ENCODE measurements at regions not wholly inside any gene's neighbourhood (a gene's known extent, or its start where the extent isn't known, plus 50 kb on each side); places are given as distances from the start of the nearest gene placed in this dataset.
"Not testable (repeated sequence)": the region's sequence is repeated elsewhere in the genome, so short reads cannot be mapped to it uniquely, and the experiment has no call there.

DNA sequence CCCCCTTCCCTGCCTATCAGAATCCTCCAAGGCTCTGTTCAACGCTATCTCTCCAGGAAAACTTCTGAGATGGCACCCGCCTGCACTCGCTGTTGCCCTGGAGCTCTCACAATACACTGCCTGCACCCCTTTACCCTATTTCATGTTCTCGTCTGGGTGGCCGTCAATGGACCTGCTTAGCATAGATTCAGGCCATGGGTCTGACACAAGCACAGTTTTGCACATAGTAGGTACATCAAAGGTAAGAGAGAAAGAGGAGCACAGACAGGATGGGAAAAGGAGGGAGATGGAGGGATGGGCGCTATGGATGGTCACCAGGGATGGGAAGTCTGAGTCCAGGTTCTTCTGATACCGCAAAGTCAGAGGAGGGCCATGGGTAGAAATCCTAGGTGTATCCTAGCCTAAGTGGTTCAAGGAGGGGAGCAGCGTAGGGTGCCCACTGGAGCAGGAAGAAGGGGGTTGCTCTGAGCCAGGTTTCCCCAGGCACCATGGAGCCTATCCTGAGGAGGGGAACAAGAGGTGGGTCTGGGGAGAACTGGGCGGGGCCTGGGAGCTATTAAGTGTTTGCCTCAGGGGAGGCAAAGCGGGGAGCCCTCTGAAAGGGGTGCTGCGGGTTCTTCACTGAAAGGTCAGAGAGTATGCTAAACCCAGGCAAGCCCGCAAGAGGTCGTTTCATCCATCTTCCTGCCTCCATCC is 89.3 kb downstream of the MRPL14 start:
- Histone ChIP-seq H3K9me3 (ENCODE audit: low read length) (no peaks in the 10 kb centered on the region), H3K36me3 (ENCODE audit: insufficient read depth, low read length) (no peaks in the 10 kb centered on the region), H3K27me3 (ENCODE audit: insufficient read depth, low read length) (no peaks in the 10 kb centered on the region), H2AFZ (ENCODE audit: low read depth, low read length) (no peak overlapping the region), H3K4me1 (ENCODE audit: insufficient read depth, low read length) (peaks cover 10% of the 10 kb centered on the region), H3K4me3 (ENCODE audit: low read length) (no peak overlapping the region)

DNA sequence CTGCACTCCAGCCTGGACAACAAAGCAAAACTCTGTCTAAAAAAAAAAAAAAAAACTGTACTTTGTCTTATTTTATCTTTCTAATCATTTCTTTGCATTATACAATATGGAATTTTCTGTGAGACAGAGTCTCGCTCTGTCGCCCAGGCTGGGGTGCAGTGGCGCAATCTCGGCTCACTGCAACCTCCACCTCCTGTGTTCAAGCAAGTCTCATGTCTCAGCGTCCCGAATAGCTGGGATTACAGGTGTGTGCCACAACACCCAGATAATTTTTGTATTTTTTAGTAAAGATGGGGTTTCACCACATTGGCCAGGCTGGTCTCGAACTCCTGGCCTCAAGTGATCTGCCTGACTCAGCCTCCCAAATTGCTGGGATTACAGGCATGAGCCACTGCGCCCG is 90.0 kb downstream of the MRPL14 start:
- not testable (repeated sequence) for H2AFZ ChIP-seq (ENCODE audit: low read depth, low read length); H3K9me3 ChIP-seq (ENCODE audit: low read length); H3K36me3 ChIP-seq (ENCODE audit: insufficient read depth, low read length); H3K27me3 ChIP-seq (ENCODE audit: insufficient read depth, low read length); H3K4me3 ChIP-seq (ENCODE audit: low read length); H3K4me1 ChIP-seq (ENCODE audit: insufficient read depth, low read length)

- no peaks in the 10 kb centered on the region for H3K27me3 ChIP-seq (ENCODE audit: insufficient read depth, low read length)
- no peaks in the 10 kb centered on the region for H3K36me3 ChIP-seq (ENCODE audit: insufficient read depth, low read length)
- no peak overlapping the region for H3K4me3 ChIP-seq (ENCODE audit: low read length)
- H3K9me3 ChIP-seq (ENCODE audit: low read length), result no peaks in the 10 kb centered on the region
- peaks cover 3% of the 10 kb centered on the region for H3K4me1 ChIP-seq (ENCODE audit: insufficient read depth, low read length)
- H2AFZ ChIP-seq (ENCODE audit: low read depth, low read length), result no peak overlapping the region
These were observed 90.6 kb downstream of the MRPL14 start for GRCh38 chr6:44036699-44037101.

DNA sequence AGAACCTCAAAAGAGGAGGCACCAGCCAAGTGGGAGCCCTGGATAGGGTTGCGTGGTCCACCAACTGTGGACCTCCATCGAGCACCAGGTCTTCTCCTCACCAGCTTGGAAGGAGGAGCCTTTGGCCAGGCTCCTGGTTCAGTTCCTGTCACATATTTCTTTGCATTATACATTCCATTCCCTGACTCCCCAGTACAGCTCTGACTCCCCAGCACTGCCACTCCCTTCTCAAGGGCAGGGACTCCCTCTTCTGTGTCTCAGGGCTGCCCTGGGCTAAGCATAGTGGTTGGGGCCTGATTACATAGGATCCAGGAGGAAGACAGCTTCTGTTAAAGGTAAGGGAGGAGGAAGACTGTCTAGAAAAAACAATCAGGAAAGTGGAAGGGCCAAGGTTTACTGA is 91.1 kb downstream of the MRPL14 start:
- no peaks in the 10 kb centered on the region for H3K36me3 ChIP-seq (ENCODE audit: insufficient read depth, low read length)
- no peak overlapping the region for H3K4me3 ChIP-seq (ENCODE audit: low read length)
- H3K9me3 ChIP-seq (ENCODE audit: low read length), result no peaks in the 10 kb centered on the region
- H3K4me1 ChIP-seq (ENCODE audit: insufficient read depth, low read length), result no peaks in the 10 kb centered on the region
- H3K27me3 ChIP-seq (ENCODE audit: insufficient read depth, low read length), result no peaks in the 10 kb centered on the region
- no peak overlapping the region for H2AFZ ChIP-seq (ENCODE audit: low read depth, low read length)

- Histone ChIP-seq H3K9me3 (ENCODE audit: low read length) (no peaks in the 10 kb centered on the region), H3K4me3 (ENCODE audit: low read length) (no peak overlapping the region), H3K4me1 (ENCODE audit: insufficient read depth, low read length) (no peaks in the 10 kb centered on the region), H2AFZ (ENCODE audit: low read depth, low read length) (no peak overlapping the region), H3K27me3 (ENCODE audit: insufficient read depth, low read length) (no peaks in the 10 kb centered on the region), H3K36me3 (ENCODE audit: insufficient read depth, low read length) (no peaks in the 10 kb centered on the region)
These were observed 91.6 kb downstream of the MRPL14 start for GRCh38 chr6:44035621-44036020.

DNA sequence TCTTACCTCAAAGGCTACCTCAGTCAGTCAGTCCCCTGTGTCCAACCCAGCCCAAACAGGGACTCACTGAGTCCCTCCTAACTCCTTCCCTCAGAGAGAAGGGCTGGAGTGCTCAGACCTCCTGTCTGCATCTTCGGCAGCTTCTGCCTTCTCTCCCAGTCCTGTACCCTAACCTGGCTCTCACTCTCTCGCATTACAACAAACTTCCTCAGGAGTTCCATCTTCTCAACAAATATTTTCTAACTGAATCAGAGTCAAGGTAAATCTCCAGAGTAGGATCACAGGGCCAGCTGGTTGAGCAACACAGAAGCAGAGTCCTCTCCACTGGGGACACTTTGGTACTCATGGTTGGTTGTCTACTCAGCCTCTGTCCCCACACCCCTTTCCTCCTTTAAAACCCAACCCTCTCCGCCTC is 92.3 kb downstream of the MRPL14 start:
- H3K4me3 ChIP-seq (ENCODE audit: low read length), result no peak overlapping the region
- H3K9me3 ChIP-seq (ENCODE audit: low read length), result no peaks in the 10 kb centered on the region
- no peaks in the 10 kb centered on the region for H3K27me3 ChIP-seq (ENCODE audit: insufficient read depth, low read length)
- no peaks in the 10 kb centered on the region for H3K4me1 ChIP-seq (ENCODE audit: insufficient read depth, low read length)
- H3K36me3 ChIP-seq (ENCODE audit: insufficient read depth, low read length), result no peaks in the 10 kb centered on the region
- no peak overlapping the region for H2AFZ ChIP-seq (ENCODE audit: low read depth, low read length)

DNA sequence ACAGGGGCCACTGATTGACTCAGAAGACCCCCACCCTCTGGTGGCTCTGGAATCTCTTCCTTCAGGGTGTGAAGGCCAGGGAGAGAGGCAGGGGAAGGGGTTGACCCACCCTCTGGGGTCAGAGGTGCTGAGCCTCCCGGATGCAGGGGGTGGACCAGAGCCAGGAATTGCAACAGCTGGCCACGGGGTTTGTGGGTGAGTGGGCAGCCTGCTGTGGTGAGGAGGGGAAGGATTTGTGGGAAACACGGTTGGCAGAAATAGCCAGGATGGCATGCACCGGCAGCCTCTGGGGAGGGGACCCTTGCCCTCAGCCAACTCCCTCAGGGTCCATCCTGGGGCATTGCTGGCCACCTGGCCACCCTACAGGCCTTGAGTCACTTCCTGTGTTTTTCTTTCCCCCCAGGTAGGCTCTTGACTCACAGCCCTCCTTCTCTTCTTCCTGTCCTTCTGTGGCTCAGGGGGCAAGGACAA is 92.8 kb downstream of the MRPL14 start:
- Histone ChIP-seq H3K36me3 (ENCODE audit: insufficient read depth, low read length) (no peaks in the 10 kb centered on the region), H3K4me1 (ENCODE audit: insufficient read depth, low read length) (no peaks in the 10 kb centered on the region), H3K27me3 (ENCODE audit: insufficient read depth, low read length) (no peaks in the 10 kb centered on the region), H3K4me3 (ENCODE audit: low read length) (no peak overlapping the region), H3K9me3 (ENCODE audit: low read length) (no peaks in the 10 kb centered on the region), H2AFZ (ENCODE audit: low read depth, low read length) (no peak overlapping the region)

DNA sequence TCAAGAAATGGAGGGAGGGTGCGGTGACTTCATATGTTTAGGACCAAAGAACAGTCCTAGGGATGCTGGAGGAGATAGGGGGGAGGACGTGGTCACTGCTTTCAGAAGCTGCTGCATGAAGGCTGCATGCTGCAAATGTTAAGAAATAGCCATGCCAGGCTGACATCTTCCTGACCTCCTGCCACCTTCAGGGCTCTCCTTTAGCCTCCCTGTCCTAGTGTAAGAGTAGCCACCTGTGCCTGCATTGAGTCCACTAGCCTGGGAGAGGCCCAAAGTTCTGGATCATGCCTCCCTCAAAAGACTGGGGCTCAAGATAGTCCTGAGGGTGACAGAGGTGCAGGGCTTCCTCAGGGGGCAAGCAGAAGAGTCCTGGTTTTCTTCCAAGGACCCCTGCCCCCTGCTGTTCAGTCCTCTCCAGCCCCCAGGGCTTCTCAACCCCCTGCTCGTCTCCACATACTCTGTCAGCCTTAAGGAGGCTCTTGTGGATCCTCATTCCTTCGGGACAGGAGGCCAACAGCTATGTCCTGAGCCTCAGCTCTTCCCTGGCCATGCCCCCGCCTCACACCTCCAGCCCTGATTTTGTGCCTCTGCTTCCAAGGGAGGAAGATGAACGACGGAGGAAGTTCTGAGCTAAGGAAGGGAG is 96.3 kb downstream of the MRPL14 start:
- no peaks in the 10 kb centered on the region for H3K36me3 ChIP-seq (ENCODE audit: insufficient read depth, low read length)
- H3K4me1 ChIP-seq (ENCODE audit: insufficient read depth, low read length), result no peaks in the 10 kb centered on the region
- H3K9me3 ChIP-seq (ENCODE audit: low read length), result no peaks in the 10 kb centered on the region
- no peak overlapping the region for H2AFZ ChIP-seq (ENCODE audit: low read depth, low read length)
- H3K27me3 ChIP-seq (ENCODE audit: insufficient read depth, low read length), result no peaks in the 10 kb centered on the region
- H3K4me3 ChIP-seq (ENCODE audit: low read length), result no peak overlapping the region

DNA sequence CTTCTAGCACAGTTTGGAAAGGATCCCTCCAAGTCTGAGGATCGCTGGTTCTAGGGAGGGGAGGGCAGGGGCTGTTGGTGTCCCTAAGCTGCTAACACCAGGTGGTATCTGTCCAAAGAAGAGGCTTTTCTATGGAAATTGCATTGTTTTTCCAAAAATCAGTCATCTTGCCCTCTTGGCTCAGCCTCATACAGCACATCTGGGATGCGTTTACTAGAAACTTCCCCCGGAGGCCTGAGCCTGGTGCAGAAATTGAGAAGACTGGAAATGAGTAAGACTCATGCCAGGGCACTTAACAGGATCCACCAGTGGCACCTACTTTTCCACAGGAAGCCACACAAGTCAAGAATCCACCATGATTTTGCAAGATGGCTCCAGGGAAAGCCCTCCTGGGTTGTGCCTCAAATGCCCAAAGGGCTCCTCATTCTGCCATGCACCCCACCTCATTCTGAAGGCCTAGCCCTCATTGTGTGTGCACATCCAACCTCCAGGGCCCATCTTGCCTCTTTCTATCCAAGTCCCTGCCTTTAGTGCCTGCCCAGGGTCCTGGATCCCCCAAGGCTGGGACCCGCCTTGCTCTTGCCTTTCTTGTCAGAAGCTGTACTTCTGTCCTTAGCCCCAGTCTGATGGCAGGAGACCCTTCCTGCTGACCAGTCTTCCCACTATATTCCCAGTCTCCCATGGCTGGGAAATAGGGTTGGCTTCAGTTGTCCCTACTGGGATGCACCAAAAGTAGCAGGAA is 97.6 kb downstream of the MRPL14 start:
- H3K4me3 ChIP-seq (ENCODE audit: low read length), result no peak overlapping the region
- H2AFZ ChIP-seq (ENCODE audit: low read depth, low read length), result no peak overlapping the region
- H3K36me3 ChIP-seq (ENCODE audit: insufficient read depth, low read length), result no peaks in the 10 kb centered on the region
- H3K9me3 ChIP-seq (ENCODE audit: low read length), result no peaks in the 10 kb centered on the region
- no peaks in the 10 kb centered on the region for H3K27me3 ChIP-seq (ENCODE audit: insufficient read depth, low read length)
- no peaks in the 10 kb centered on the region for H3K4me1 ChIP-seq (ENCODE audit: insufficient read depth, low read length)

GRCh38 chr6:44028789-44029310 is 98.4 kb downstream of the MRPL14 start:
- H3K9me3 ChIP-seq (ENCODE audit: low read length), result no peaks in the 10 kb centered on the region
- no peaks in the 10 kb centered on the region for H3K27me3 ChIP-seq (ENCODE audit: insufficient read depth, low read length)
- H3K4me3 ChIP-seq (ENCODE audit: low read length), result no peak overlapping the region
- H2AFZ ChIP-seq (ENCODE audit: low read depth, low read length), result no peak overlapping the region
- no peaks in the 10 kb centered on the region for H3K36me3 ChIP-seq (ENCODE audit: insufficient read depth, low read length)
- no peaks in the 10 kb centered on the region for H3K4me1 ChIP-seq (ENCODE audit: insufficient read depth, low read length)

- peaks cover 4% of the 10 kb centered on the region for H3K27me3 ChIP-seq (ENCODE audit: insufficient read depth, low read length)
- no peaks in the 10 kb centered on the region for H3K4me1 ChIP-seq (ENCODE audit: insufficient read depth, low read length)
- no peaks in the 10 kb centered on the region for H3K9me3 ChIP-seq (ENCODE audit: low read length)
- no peaks in the 10 kb centered on the region for H3K36me3 ChIP-seq (ENCODE audit: insufficient read depth, low read length)
- H3K4me3 ChIP-seq (ENCODE audit: low read length), result no peak overlapping the region
- H2AFZ ChIP-seq (ENCODE audit: low read depth, low read length), result no peak overlapping the region
These were observed 102.0 kb downstream of the MRPL14 start for GRCh38 chr6:44025226-44025625.

GRCh38 chr6:44024574-44025219 is 102.6 kb downstream of the MRPL14 start:
- Histone ChIP-seq H2AFZ (ENCODE audit: low read depth, low read length) (no peak overlapping the region), H3K4me1 (ENCODE audit: insufficient read depth, low read length) (no peaks in the 10 kb centered on the region), H3K9me3 (ENCODE audit: low read length) (no peaks in the 10 kb centered on the region), H3K36me3 (ENCODE audit: insufficient read depth, low read length) (no peaks in the 10 kb centered on the region), H3K27me3 (ENCODE audit: insufficient read depth, low read length) (peaks cover 4% of the 10 kb centered on the region), H3K4me3 (ENCODE audit: low read length) (no peak overlapping the region)

All from neuron (in vitro differentiated cells).